Stimulated activated CD8-positive, alpha-beta memory T cell treated with anti-CD3 and anti-CD28 coated beads, Interleukin-4, amount 100 ng/mL, for 4 hours (primary cell): ENCODE measurements at regions not wholly inside any gene's neighbourhood (a gene's known extent, or its start where the extent isn't known, plus 50 kb on each side); places are given as distances from the start of the nearest gene placed in this dataset.
"Not testable (repeated sequence)": the region's sequence is repeated elsewhere in the genome, so short reads cannot be mapped to it uniquely, and the experiment has no call there.

Experiments used
- DNase-seq, 2 donors: peaks; one replicate each; pipeline ENCODE4 v3.0.0-alpha.2; 2020; ENCODE audit warnings: low read depth in 2 of 2, low spot score in 1 of 2

DNA sequence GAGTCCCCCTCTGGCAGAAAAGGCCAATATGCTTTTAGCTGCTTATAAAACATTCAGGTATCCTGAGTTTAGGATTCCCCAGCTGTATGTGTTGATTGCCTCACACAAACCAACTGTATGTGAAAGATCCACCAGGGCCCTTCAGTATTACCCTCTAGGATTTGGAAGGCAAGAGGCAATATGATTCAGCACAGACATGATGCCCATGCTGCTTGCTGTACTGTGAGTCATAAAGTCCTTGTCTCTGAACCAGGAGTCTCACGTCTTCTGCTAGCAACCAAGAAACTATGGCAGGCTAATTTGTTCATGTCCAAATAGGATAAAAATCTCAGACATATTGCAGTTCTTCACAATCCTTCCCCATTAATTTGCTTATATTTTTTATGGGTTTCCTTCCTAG is 789.2 kb upstream of the SLC35B3 start:
- no peak for DNase-seq

DNA sequence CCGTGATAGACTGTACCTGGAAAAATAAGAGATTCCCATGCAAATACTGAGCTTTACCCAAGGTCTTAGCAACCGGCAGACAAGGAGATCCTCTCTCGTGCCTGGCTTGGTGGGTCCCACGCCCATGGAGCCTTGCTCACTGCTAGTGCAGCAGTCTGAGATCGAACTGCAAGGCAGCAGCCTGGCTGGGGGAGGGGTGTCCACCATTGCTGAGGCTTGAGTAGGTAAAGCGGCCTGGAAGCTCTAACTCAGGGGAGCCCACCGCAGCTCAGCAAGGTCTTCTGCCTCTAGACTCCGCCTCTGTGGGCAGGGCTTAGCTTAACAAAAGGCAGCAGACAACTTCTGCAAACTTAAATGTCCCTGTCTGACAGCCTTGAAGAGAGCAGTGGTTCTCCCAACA is 778.4 kb upstream of the SLC35B3 start:
- not testable (repeated sequence) for DNase-seq

DNA sequence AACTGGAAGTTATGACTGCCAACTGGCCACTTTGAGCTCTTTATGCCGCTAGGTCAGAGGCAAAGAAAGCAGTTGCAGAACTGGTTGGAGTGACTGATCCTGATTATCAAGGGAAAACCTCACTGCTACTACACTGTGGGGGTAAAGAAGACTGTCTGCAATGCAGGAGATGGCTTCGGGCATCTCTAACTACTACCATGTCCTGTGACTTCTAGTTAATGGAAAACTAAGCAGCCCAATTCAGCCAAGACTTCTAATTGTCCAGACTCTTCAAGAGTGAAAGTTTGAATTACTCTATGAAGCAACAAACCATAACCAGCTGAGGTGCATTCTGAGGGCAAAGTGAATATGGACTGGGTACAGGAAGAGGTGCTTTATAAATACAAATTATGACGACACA is 773.6 kb upstream of the SLC35B3 start:
- DNase-seq, result no peak

DNA sequence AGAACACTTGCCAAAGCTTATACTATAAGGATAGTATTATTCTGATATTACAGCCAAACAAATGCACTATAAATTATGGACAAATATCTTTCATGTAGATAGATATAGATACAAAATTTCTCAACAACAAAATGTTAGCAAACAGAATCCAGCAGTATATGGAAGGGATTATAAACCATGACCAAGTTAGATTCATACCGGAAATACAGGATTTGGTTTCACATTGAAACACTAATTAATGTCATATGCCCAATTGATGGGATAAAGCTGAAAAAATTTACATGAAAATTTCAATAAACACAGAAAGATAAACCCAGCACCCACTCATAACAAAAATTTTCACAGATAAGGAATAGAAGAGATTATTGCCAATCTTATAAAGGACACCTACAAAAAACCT is 770.3 kb upstream of the SLC35B3 start:
- no peak for DNase-seq

DNA sequence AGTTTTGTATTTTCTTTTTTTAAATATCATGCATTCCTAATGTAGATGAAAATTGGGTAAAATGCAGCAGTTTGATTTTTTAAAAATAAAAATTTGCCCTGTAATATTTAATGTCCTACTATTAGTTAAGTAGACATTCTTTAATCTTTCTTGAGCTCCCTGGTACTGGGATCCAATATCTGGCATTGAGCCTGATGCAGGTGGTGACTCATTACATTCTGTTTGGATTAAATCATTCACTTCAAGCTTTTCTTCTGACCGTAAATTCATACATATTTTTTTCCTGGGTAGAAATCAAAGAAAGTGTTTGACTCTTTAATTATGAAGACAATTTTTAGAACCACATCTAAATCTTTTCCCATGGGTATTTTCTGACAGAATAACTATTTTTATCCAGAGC is 768.8 kb upstream of the SLC35B3 start:
- DNase-seq, result no peak

DNA sequence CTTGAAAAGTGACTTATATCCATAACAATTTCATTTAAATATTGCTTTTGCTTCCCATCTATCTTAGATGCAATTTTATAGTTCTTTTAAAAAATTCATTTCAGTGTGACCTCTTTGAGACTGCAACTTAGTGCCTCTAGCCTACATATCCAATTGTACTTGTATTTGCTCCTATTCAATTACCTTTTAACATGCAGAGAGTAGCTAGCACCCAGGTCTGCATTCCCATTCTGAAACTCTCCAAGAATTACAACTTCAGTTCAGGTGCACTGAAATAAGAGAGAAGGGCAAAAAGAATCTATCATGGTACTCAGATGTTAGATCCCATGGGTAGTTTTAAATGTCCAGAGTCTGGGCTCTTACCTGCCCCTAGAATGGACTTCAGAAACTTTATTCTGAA is 765.4 kb upstream of the SLC35B3 start:
- DNase-seq, result no peak

DNA sequence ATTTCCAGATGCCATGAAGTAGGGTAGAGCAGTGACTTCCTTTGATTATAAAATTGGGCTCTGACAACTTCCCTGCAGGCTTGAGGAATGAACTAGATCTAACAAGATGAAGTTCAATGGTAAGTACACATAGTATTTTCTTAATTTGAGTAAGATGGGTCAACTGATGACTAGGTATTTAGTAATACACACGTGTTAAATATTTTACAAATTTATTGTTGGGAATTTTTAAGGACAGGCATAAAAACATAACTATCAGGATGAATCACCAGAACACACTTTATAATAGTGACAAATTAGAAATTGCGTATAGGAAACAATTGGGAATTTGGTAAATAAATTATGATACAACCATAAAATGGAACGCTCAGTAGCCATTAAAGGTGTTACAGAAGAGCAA is 762.4 kb upstream of the SLC35B3 start:
- no peak for DNase-seq

DNA sequence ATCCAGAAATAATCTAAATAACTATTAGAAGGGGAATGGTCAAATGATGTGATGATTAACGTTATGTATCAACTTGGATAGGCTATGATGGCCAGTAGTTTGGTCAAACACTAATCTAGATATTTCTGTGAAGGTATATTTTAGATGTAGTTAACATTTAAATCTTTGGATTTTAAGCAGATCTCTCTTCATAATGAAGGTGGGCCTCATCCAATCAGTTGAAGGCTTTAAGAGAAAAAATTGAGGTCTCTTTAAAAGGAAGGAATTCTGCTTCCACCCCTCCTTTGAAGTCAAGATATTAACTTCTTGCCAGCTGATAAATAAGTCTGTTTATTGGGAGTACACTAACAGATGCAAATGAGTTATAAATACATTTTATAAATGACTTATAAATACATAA is 760.0 kb upstream of the SLC35B3 start:
- no peak for DNase-seq

DNA sequence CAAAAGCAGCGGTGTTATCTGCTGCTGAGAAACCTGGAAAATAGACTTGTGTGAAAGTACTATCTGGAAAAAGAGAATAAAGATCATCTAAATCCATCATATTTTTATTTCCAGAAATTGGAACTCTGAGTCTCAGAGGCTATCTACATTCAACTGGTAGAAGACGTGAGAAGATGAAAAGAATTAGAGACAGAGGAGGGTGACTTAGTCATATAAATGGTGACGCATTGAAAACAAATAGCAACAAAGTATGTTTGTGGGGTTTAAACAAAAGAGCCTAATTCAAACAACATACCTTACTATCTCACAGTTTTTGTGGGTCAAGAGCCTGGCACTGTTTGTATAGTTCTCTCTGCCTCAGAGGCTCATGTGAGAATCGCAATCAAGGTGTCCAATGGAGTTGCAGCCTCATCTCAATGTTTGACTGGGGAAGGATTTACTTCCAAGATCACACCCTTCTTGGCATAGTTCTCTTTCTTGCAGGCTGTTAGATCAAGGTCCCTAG is 757.1 kb upstream of the SLC35B3 start:
- no peak for DNase-seq

DNA sequence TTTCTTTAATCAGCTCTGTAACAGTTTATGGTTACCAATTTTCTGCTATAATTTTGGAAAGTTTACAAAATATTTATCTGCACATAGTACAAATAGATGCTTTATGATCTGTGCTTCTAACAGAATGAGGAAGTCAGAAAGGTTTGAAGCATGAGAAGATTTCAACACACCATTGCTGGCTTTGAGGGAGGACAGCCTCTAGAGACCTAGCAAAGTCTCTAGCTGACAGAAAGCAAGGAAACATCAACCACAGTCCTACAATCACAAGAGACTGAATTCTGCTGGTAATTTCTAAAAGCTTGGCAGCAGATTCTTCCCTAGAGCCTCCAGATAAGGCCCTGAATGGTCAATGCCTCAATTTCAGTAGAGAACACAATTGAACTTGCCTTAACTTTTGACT is 750.8 kb upstream of the SLC35B3 start:
- DNase-seq, result no peak

DNA sequence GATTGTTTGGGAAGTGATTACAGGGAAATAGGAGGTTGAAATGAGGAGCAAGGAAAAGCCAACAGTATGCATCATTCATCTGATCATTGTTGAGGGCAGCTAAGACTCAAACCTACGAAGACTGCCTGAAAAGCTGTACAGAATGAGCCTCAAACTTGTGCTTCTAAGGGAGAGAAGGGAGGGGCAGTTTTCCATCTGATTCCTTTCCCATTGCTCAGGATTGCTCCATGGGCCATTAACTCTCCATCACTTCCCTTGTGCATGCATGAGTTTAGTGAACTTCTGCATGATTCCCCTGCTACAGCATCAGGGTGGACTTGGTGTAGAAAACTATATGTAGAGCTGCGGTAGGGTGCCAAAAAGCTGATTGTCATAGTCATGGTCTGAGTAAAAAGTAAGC is 742.7 kb upstream of the SLC35B3 start:
- no peak for DNase-seq

DNA sequence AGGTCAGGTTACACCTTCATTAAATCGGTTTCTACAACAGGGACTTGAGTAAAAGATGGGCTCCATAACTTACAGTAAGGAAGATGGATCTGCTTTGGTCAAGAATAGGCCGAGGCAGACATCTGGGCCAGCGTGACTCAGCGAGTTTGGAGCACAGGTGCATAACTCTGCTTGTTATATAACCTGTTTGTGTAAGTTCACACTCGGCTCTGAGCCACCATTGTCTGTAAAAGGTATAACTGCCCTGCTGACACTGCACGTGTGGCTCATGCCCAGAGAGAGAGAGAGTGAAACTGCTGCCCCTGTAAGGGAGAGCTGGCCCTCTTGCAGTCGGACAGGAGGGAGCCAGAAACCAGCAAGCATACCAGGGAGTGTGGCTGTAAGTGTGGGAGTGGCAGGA is 737.9 kb upstream of the SLC35B3 start:
- no peak for DNase-seq

DNA sequence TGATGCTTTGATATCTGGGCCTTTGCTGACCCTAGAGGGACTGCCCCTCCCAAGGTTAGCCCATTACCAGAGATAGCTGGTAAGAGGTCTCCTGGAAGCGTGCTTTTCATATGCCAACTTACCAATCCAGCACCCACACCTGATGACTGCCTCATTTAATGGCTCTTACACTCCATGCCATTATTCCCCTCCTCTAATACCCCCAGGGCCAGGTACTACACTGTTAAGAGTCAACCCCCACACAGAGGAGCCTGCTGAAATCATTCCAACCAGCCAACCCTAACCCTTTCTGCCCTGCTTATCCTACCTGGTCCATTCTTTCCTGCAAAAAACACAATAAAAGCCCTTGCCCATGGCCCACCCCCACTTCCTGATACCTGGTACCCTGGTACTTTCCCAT is 736.8 kb upstream of the SLC35B3 start:
- no peak for DNase-seq

DNA sequence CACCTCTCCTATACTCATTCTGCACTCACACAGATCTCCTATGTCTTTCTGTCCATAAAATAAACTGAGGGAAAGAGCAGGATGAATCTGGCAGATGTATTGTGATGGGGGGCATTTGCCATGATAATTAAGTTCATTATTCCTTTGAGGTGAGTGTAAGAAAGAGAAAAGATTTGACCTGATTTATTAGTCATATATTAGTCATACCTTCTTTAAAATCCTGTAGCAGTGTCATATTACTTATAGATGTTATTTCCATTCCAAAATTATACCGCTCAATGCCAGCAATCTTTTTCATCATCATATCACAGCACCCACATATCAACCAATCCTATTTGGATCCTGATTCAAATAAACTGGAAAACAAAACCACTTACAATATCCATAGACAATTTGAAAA is 733.3 kb upstream of the SLC35B3 start:
- DNase-seq, result no peak

DNA sequence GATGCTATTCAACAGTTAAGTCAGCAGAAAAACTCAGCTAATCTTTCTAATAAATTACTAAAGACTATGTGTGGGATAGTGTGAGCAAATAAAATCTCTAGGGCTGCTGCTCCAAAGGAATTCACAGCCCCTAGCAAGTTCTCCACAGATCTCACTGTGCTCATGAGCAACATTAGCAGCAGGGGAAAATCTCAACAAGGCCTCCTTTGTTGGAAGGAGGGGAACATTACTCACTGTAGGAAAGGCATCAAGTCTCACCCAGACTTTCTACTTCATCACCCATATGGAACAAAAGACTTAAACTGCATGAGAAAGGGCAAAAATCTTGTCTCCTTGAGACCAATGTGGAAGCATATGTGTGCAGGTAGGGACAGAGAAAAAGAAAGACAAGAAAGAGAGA is 726.4 kb upstream of the SLC35B3 start:
- DNase-seq, result no peak

DNA sequence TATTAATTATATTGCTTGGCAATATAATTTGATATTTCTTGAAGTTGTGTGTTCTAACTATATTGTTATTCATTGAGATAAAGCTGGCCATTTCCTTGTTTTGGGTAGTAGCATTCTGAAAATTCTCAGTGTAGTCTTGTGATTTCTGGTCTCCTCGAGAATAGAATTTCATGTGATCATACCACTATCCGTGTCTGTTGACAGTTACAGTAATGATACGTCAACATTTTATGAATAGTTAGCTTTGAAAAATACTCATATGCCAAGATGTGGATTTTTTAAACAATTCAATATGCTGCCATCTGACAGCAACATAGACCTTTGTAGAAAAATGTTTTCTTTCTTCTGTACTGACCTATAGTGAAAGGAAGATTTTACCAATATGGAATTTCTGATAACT is 723.7 kb upstream of the SLC35B3 start:
- no peak for DNase-seq

DNA sequence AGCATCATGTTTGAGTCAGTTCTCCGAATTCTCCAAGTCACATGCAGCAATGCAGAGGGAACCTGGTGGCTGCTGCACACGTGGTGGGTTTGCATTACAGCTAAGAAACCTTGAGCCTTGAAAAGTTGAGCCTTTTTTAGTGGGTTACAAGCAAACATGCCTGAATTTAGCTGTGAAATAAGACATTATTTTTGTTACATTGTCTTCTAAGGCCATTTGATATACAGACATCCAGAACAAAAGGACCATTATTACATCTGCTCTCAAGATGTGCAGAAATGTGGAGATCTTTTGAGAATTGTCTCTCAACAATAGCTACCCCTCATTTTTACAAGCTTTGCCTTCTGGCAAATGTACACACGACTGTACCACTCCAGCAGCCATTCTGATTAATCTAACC is 720.5 kb upstream of the SLC35B3 start:
- no peak for DNase-seq

DNA sequence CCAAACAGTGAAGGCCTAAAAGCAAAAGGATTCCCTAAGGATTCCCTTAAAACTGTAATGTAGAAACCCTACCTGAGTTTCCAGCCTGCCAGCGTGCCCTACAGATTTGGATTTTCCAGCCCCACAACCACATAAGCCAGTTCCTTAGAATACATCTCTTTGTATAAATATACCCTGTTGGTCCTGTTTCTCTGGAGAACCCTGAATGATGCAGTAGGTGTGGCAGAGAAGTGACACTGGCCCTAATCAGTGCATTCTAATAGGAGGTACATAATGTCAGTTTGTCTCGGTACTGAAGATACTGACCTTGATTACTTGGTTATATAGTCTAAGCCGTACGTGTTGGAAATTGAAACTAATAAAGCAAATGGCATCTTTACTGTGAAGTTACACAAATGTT is 707.8 kb upstream of the SLC35B3 start:
- no peak for DNase-seq

DNA sequence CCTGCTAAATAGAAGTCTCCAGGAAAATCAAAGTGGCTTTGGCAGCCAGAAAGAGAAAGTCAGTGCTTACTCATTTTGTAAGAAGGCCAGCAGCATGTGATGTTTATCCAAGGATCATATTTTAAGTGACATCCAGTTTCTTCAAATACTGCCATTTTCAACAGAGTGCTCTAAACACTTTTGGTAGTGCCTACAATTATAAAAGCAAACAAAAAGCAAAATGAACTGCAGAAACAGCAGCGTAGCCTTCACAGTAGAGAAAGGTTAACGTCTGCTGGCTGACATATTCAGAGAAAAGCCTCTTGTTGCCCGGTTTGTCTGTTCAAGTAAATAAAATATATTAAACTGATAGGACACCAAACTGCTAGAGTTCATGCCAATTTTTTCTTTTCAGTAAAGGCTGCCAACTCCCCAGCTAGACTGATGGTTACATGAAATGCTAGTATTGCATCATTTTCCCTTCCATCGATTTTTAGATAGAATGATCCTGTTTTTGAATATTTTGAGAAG is 705.7 kb upstream of the SLC35B3 start:
- no peak for DNase-seq

DNA sequence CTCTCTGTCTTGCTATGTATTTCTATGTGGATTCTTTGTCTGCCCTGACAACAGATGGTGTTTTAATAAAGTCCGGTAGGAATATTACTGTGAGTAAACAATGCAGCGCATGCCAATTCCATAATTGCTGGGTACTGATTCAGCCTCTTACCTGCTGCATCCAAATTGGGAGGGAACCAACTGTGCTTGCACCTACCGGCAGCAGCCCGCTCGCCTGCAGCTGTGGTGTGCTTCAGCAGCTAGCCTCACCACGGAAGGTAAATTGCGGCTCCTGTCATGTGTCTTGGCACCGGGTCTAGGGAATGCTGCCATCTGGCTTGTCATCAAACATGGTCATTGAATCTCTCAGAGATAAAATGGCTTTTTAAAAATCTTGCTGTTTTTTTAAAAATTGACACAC is 704.8 kb upstream of the SLC35B3 start:
- DNase-seq, result no peak

DNA sequence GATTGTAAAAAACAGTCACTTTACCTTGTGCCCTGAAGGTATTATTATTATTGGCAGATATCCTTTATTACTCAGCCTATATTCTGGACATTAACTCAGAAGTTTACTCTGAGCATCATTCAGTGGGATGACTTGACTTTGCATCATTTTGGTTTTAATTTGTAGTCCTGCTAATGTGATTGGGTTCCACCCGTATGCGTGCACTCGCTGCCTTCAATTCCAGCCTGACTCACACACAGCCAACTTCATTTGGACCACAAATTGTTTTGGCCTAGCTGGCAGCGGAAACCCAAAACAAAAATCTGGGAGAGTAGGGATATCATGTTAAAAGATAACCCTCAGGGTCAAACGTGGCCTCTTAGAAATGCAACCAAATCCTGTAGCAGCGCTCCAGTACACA is 704.4 kb upstream of the SLC35B3 start:
- DNase-seq, result no peak

DNA sequence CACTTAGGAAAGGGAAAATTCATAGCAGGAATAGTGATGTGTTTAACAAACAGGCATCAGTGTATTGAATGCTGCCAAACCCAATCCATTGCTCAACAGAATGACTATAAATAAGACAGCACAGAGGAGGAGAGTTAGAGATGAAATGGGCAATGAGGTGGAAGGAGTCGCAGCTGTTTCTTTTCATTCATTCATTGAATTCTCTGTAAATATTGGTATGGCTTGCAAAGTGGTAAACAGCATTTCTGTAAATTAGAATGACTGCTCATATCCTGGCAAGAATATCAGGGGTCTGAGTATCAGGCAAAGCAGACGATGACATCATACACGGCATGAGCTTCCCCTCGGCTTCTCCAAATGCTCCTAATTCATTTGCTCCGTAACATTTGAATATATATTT is 703.6 kb upstream of the SLC35B3 start:
- no peak for DNase-seq

DNA sequence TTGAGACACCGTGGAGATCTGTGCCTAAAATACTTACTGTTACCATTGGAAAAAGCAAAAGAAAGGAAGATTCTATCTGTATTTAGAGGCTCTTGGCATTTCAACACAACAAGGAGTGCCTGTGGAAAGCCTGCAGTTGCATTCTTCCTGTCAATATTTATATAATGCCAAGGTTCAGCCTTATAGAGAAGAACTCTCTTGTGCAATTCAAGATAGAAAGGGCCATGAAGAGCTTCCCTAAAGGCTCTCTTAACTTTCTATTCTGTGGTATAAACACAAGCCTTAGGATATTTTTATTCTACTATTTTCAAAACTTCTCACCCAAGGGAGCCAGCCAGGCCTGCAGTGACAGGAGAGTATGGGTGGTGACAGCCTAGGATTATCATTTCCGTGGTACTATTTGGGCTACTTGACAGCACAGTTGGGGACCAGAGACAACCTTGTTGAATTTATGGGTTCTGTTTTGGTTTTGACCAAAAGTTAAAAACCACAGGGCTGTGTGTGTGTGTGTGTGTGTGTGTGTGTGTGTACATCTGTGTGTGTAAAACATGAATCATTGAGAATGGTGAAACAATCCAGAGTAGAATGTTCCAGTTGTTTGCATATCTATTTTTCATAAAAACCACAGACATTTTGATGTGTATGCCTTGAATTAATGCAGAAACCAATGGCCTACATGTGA is 700.9 kb upstream of the SLC35B3 start:
- DNase-seq, result no peak
